CD1c-positive myeloid dendritic cell (primary cell): ENCODE measurements at regions not wholly inside any gene's neighbourhood (a gene's known extent, or its start where the extent isn't known, plus 50 kb on each side); places are given as distances from the start of the nearest gene placed in this dataset.

Experiments used
- DNase-seq: peaks from one replicate; pipeline ENCODE4 v3.0.0-alpha.2; 2016; ENCODE audit errors: extremely low spot score

GRCh38 chr5:97714424-97714823 is 531.4 kb upstream of the RIOK2 start:
- no peak for DNase-seq

GRCh38 chr5:97726106-97726505 is 543.1 kb upstream of the RIOK2 start:
- DNase-seq, result no peak

- DNase-seq, result no peak
Observed at GRCh38 chr5:97728920-97729319, 545.9 kb upstream of the RIOK2 start.

- DNase-seq, result no peak
Observed at GRCh38 chr5:97729938-97730337, 546.9 kb upstream of the RIOK2 start.

- no peak for DNase-seq
Observed at GRCh38 chr5:97735209-97735608, 552.2 kb upstream of the RIOK2 start.

- no peak for DNase-seq
Observed at GRCh38 chr5:97737608-97738007, 554.6 kb upstream of the RIOK2 start.

- DNase-seq, result no peak
Observed at GRCh38 chr5:97745817-97746216, 562.8 kb upstream of the RIOK2 start.

- no peak for DNase-seq
Observed at GRCh38 chr5:97750576-97750975, 567.5 kb upstream of the RIOK2 start.

GRCh38 chr5:97751540-97751939 is 568.5 kb upstream of the RIOK2 start:
- no peak for DNase-seq

- DNase-seq, result no peak
Observed at GRCh38 chr5:97752871-97753270, 569.8 kb upstream of the RIOK2 start.

- no peak for DNase-seq
Observed at GRCh38 chr5:97762483-97762882, 579.4 kb upstream of the RIOK2 start.

- DNase-seq, result no peak
Observed at GRCh38 chr5:97764700-97765099, 581.7 kb upstream of the RIOK2 start.

- DNase-seq, result no peak
Observed at GRCh38 chr5:97778451-97778850, 595.4 kb upstream of the RIOK2 start.

- DNase-seq, result no peak
Observed at GRCh38 chr5:97788369-97788768, 605.3 kb upstream of the RIOK2 start.

GRCh38 chr5:97797994-97798451 is 615.0 kb upstream of the RIOK2 start:
- DNase-seq, result no peak

- no peak for DNase-seq
Observed at GRCh38 chr5:97801461-97801860, 618.4 kb upstream of the RIOK2 start.

GRCh38 chr5:97820138-97820537 is 637.1 kb upstream of the RIOK2 start:
- no peak for DNase-seq

- no peak for DNase-seq
Observed at GRCh38 chr5:97832645-97833296, 649.7 kb upstream of the RIOK2 start.

- no peak for DNase-seq
Observed at GRCh38 chr5:97834561-97834960, 651.5 kb upstream of the RIOK2 start.

- no peak for DNase-seq
Observed at GRCh38 chr5:97835112-97835511, 652.1 kb upstream of the RIOK2 start.

- no peak for DNase-seq
Observed at GRCh38 chr5:97836816-97837215, 653.8 kb upstream of the RIOK2 start.

GRCh38 chr5:97838214-97838613 is 655.2 kb upstream of the RIOK2 start:
- no peak for DNase-seq

GRCh38 chr5:97839341-97840086 is 656.5 kb upstream of the RIOK2 start:
- DNase-seq, result no peak

- no peak for DNase-seq
Observed at GRCh38 chr5:97840643-97841042, 657.6 kb upstream of the RIOK2 start.
